ENCODE measurements at regions not wholly inside any gene's neighbourhood (a gene's known extent, or its start where the extent isn't known, plus 50 kb on each side); places are given as distances from the start of the nearest gene placed in this dataset.

- Histone ChIP-seq H4K20me1 (ENCODE audit: insufficient read depth, low read length) (no peaks in the 10 kb centered on the region), H3K4me1 (ENCODE audit: insufficient read depth, low read length) (no peaks in the 10 kb centered on the region), H3K4me3 (ENCODE audit: insufficient read depth, low read length) (no peak overlapping the region), H3K4me2 (ENCODE audit: insufficient read depth, low read length) (no peak overlapping the region), H3K79me2 (ENCODE audit: insufficient read depth, low read length) (no peaks in the 10 kb centered on the region), H3K27me3 (ENCODE audit: insufficient read depth, low read length) (no peaks in the 10 kb centered on the region), H3K36me3 (ENCODE audit: insufficient read depth, low read length) (no peaks in the 10 kb centered on the region), H3K27ac (ENCODE audit: low read depth, low read length) (no peak overlapping the region), H3K9me3 (ENCODE audit: low read depth, low read length) (no peaks in the 10 kb centered on the region), H2AFZ (ENCODE audit: low read length) (no peak overlapping the region)
- TF ChIP-seq CTCF (IDR thresholded peaks at IDR 0.05; ENCODE audit: extremely low read depth, low read depth, low read length): no peak
- no peak for DNase-seq (ENCODE audit: insufficient read length, low spot score, missing footprints)
These were observed 265.9 kb upstream of the GK2 start for GRCh38 chr4:79673898-79674297.

GRCh38 chr4:79673377-79673776 is 265.3 kb upstream of the GK2 start:
- no peak overlapping the region for H3K27ac ChIP-seq (ENCODE audit: low read depth, low read length)
- H3K79me2 ChIP-seq (ENCODE audit: insufficient read depth, low read length): no peaks in the 10 kb centered on the region
- no peaks in the 10 kb centered on the region for H3K36me3 ChIP-seq (ENCODE audit: insufficient read depth, low read length)
- no peaks in the 10 kb centered on the region for H4K20me1 ChIP-seq (ENCODE audit: insufficient read depth, low read length)
- H3K4me2 ChIP-seq (ENCODE audit: insufficient read depth, low read length): no peak overlapping the region
- H3K9me3 ChIP-seq (ENCODE audit: low read depth, low read length): no peaks in the 10 kb centered on the region
- H3K4me1 ChIP-seq (ENCODE audit: insufficient read depth, low read length): no peaks in the 10 kb centered on the region
- DNase-seq (ENCODE audit: insufficient read length, low spot score, missing footprints): peak; percentile 62
- no peak overlapping the region for H3K4me3 ChIP-seq (ENCODE audit: insufficient read depth, low read length)
- H3K27me3 ChIP-seq (ENCODE audit: insufficient read depth, low read length): no peaks in the 10 kb centered on the region
- no peak for TF ChIP-seq CTCF (IDR thresholded peaks at IDR 0.05; ENCODE audit: extremely low read depth, low read depth, low read length)
- H2AFZ ChIP-seq (ENCODE audit: low read length): no peak overlapping the region

GRCh38 chr4:79666875-79667274 is 258.8 kb upstream of the GK2 start:
- Histone ChIP-seq H3K4me1 (ENCODE audit: insufficient read depth, low read length) (no peaks in the 10 kb centered on the region), H3K27ac (ENCODE audit: low read depth, low read length) (no peak overlapping the region), H3K4me2 (ENCODE audit: insufficient read depth, low read length) (no peak overlapping the region), H2AFZ (ENCODE audit: low read length) (no peak overlapping the region), H4K20me1 (ENCODE audit: insufficient read depth, low read length) (no peaks in the 10 kb centered on the region), H3K9me3 (ENCODE audit: low read depth, low read length) (no peaks in the 10 kb centered on the region), H3K79me2 (ENCODE audit: insufficient read depth, low read length) (no peaks in the 10 kb centered on the region), H3K4me3 (ENCODE audit: insufficient read depth, low read length) (no peak overlapping the region), H3K27me3 (ENCODE audit: insufficient read depth, low read length) (no peaks in the 10 kb centered on the region), H3K36me3 (ENCODE audit: insufficient read depth, low read length) (no peaks in the 10 kb centered on the region)
- TF ChIP-seq CTCF (IDR thresholded peaks at IDR 0.05; ENCODE audit: extremely low read depth, low read depth, low read length): no peak
- DNase-seq (ENCODE audit: insufficient read length, low spot score, missing footprints): no peak

GRCh38 chr4:79666112-79666511 is 258.1 kb upstream of the GK2 start:
- Histone ChIP-seq H3K36me3 (ENCODE audit: insufficient read depth, low read length) (no peaks in the 10 kb centered on the region), H2AFZ (ENCODE audit: low read length) (no peak overlapping the region), H3K4me2 (ENCODE audit: insufficient read depth, low read length) (no peak overlapping the region), H4K20me1 (ENCODE audit: insufficient read depth, low read length) (no peaks in the 10 kb centered on the region), H3K79me2 (ENCODE audit: insufficient read depth, low read length) (no peaks in the 10 kb centered on the region), H3K4me1 (ENCODE audit: insufficient read depth, low read length) (no peaks in the 10 kb centered on the region), H3K27me3 (ENCODE audit: insufficient read depth, low read length) (no peaks in the 10 kb centered on the region), H3K9me3 (ENCODE audit: low read depth, low read length) (no peaks in the 10 kb centered on the region), H3K4me3 (ENCODE audit: insufficient read depth, low read length) (no peak overlapping the region), H3K27ac (ENCODE audit: low read depth, low read length) (no peak overlapping the region)
- no peak for TF ChIP-seq CTCF (IDR thresholded peaks at IDR 0.05; ENCODE audit: extremely low read depth, low read depth, low read length)
- DNase-seq (ENCODE audit: insufficient read length, low spot score, missing footprints): no peak
